ENCODE measurements at regions not wholly inside any gene's neighbourhood (a gene's known extent, or its start where the extent isn't known, plus 50 kb on each side); places are given as distances from the start of the nearest gene placed in this dataset.

DNA sequence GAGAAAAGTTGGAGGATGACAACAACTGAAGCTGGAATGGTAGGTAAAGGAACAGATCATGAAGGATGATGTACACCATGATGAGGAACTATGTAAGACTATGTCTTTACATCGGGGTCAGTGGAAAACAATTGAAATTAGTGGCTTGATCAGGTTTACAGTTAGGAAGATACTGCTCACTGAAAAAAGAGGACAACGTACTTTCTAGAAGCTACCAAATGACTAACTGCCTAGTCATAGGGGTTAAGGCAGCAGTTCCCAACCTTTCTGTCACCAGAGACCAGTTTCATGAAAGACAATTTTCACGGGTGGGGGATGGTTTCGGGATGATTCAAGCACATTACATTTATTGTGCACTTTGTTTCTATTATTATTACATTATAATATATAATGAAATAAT, 91.6 kb upstream of the ANKRD1 start:
- no peak for TF ChIP-seq POLR2AphosphoS5 (IDR thresholded peaks at IDR 0.05)
- no peak for TF ChIP-seq EP300 (IDR thresholded peaks at IDR 0.05)
- TF ChIP-seq CTCF (IDR thresholded peaks at IDR 0.05): no peak
- no peak for TF ChIP-seq POLR2A (IDR thresholded peaks at IDR 0.05)
- Histone ChIP-seq H3K4me3 (no peak overlapping the region), H3K4me1 (no peaks in the 10 kb centered on the region), H3K9me3 (no peaks in the 10 kb centered on the region), H3K27ac (no peak overlapping the region), H3K27me3 (no peaks in the 10 kb centered on the region), H3K36me3 (no peaks in the 10 kb centered on the region)
- no peak for DNase-seq (ENCODE audit: low spot score in 2 of 2)
- 97% methylated on average over 4 of the region's 4 CpGs for WGBS

DNA sequence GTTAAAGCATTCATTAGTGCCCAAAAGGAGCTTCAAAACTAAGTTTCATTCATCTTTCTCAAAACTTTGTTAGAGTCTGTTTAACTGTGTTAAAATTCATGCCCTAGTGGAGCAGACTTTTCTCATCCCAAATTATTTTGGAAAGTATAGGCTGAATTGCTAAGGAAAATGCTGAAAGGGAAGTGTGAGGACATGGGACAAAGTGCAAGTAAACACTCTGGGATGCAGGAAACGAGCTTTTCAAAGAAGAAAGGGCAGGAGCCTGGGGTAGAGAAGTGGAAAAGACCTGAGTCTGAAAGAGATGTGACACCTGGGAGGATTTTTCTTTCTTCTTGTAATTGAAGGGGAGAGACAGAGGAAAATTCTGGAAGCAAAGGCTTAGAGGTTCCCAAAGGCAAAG, 93.1 kb upstream of the ANKRD1 start:
- Histone ChIP-seq H3K9me3 (no peaks in the 10 kb centered on the region), H3K27me3 (no peaks in the 10 kb centered on the region), H3K4me3 (no peak overlapping the region), H3K27ac (no peak overlapping the region), H3K36me3 (no peaks in the 10 kb centered on the region), H3K4me1 (no peaks in the 10 kb centered on the region)
- DNase-seq (ENCODE audit: low spot score in 2 of 2): no peak
- TF ChIP-seq EP300 (IDR thresholded peaks at IDR 0.05) (no peak), POLR2A (IDR thresholded peaks at IDR 0.05) (no peak), POLR2AphosphoS5 (IDR thresholded peaks at IDR 0.05) (no peak), CTCF (IDR thresholded peaks at IDR 0.05) (no peak)
- 80% methylated on average over 1 of the region's 1 CpG for WGBS

DNA sequence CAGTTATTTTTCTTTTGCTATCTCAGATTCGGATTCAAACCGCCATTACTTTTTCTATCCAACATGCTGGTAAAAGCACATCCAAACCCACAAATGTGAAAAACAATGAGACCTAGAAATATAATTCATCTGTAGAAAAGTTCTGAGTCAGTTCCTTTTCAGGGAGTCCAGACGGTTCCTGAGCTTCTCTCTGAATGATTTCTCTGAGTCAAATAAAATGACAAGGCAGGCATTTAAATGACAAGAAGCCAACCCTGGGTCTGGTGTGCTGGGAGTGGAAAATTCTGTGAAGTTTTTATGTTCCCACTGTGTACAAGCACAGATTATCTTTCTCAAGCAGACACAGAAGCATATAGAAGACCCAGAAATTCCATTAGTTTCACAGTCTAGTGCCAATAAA, 96.3 kb upstream of the ANKRD1 start:
- DNase-seq (ENCODE audit: low spot score in 2 of 2): no peak
- Histone ChIP-seq H3K27me3 (no peaks in the 10 kb centered on the region), H3K4me1 (no peaks in the 10 kb centered on the region), H3K9me3 (no peaks in the 10 kb centered on the region), H3K27ac (no peak overlapping the region), H3K4me3 (no peak overlapping the region), H3K36me3 (no peaks in the 10 kb centered on the region)
- TF ChIP-seq EP300 (IDR thresholded peaks at IDR 0.05): no peak
- no peak for TF ChIP-seq POLR2AphosphoS5 (IDR thresholded peaks at IDR 0.05)
- no peak for TF ChIP-seq CTCF (IDR thresholded peaks at IDR 0.05)
- TF ChIP-seq POLR2A (IDR thresholded peaks at IDR 0.05): no peak
- WGBS: 72% methylated on average over 3 of the region's 3 CpGs

GRCh38 chr10:91021901-91022300, 101.0 kb upstream of the ANKRD1 start:
- no peak for DNase-seq (ENCODE audit: low spot score in 2 of 2)
- H3K4me3 ChIP-seq: no peak overlapping the region
- H3K9me3 ChIP-seq: no peaks in the 10 kb centered on the region
- peaks cover 10% of the 10 kb centered on the region for H3K4me1 ChIP-seq
- H3K36me3 ChIP-seq: no peaks in the 10 kb centered on the region
- WGBS: 76% methylated on average over 3 of the region's 3 CpGs
- no peak overlapping the region for H3K27ac ChIP-seq
- no peaks in the 10 kb centered on the region for H3K27me3 ChIP-seq
- TF ChIP-seq EP300 (IDR thresholded peaks at IDR 0.05): no peak
- TF ChIP-seq POLR2AphosphoS5 (IDR thresholded peaks at IDR 0.05): no peak
- TF ChIP-seq CTCF (IDR thresholded peaks at IDR 0.05): no peak
- no peak for TF ChIP-seq POLR2A (IDR thresholded peaks at IDR 0.05)

GRCh38 chr10:91022390-91022789, 101.5 kb upstream of the ANKRD1 start:
- TF ChIP-seq POLR2AphosphoS5 (IDR thresholded peaks at IDR 0.05) (no peak), CTCF (IDR thresholded peaks at IDR 0.05) (no peak), POLR2A (IDR thresholded peaks at IDR 0.05) (no peak), EP300 (IDR thresholded peaks at IDR 0.05) (no peak)
- Histone ChIP-seq H3K4me1 (peaks cover 10% of the 10 kb centered on the region), H3K27me3 (no peaks in the 10 kb centered on the region), H3K4me3 (no peak overlapping the region), H3K27ac (peak overlapping the region; percentile 5), H3K9me3 (no peaks in the 10 kb centered on the region), H3K36me3 (no peaks in the 10 kb centered on the region)
- 76% methylated on average over 2 of the region's 2 CpGs for WGBS
- DNase-seq (ENCODE audit: low spot score in 2 of 2): no peak

Data from suprapubic skin (tissue), 4 donors.